Activated CD8-positive, alpha-beta T cell treated with anti-CD3 and anti-CD28 coated beads, Interleukin-2, amount 10 ng/mL, durations not matched to agents 7 days and 5 days (primary cell): ENCODE measurements at regions not wholly inside any gene's neighbourhood (a gene's known extent, or its start where the extent isn't known, plus 50 kb on each side); places are given as distances from the start of the nearest gene placed in this dataset.
"Not testable (repeated sequence)": the region's sequence is repeated elsewhere in the genome, so short reads cannot be mapped to it uniquely, and the experiment has no call there.

ENCODE experiments used
- ATAC-seq: fragments of 150-1000 bp; cut with Tn5 transposase; one replicate; pipeline ENCODE4 v1.10.0; 2021; ENCODE audit warnings: moderate library complexity
- CTCF ChIA-PET: fragments of 350-600 bp; sonication (Branson Sonifier 250); formaldehyde crosslinking; loops from one replicate; lab custom pipeline; 2021; ENCODE audit warnings: antibody characterized with exemption; lab: Charles Lee
- POLR2A ChIA-PET: fragments of 350-600 bp; sonication (Branson Sonifier 250); formaldehyde crosslinking; loops from one replicate; lab custom pipeline; 2021; ENCODE audit warnings: antibody characterized with exemption; lab: Charles Lee
- DNase-seq: peaks from one replicate; pipeline ENCODE4 v3.0.0-alpha.2; 2020
- H3K27ac Mint-ChIP-seq: one replicate; pipeline ENCODE4 v1.8.0; 2021; ENCODE audit warnings: mild to moderate bottlenecking, mixed read lengths
- H3K27me3 Mint-ChIP-seq: one replicate; pipeline ENCODE4 v1.8.0; 2021; ENCODE audit warnings: low read depth, mixed read lengths
- H3K36me3 Mint-ChIP-seq: one replicate; pipeline ENCODE4 v1.8.0; 2021; ENCODE audit warnings: low read depth, mixed read lengths
- H3K4me1 Mint-ChIP-seq: one replicate; pipeline ENCODE4 v1.8.0; 2021; ENCODE audit warnings: low read depth, mixed read lengths
- H3K4me3 Mint-ChIP-seq: one replicate; pipeline ENCODE4 v1.8.0; 2021; ENCODE audit warnings: mild to moderate bottlenecking, mixed read lengths
- H3K9me3 Mint-ChIP-seq: one replicate; pipeline ENCODE4 v1.8.0; 2022; ENCODE audit warnings: mixed read lengths; ENCODE audit not compliant: insufficient read depth

- peaks cover 7% of the 10 kb centered on the region for H3K27me3 Mint-ChIP-seq
- no peak overlapping the region for H3K4me3 Mint-ChIP-seq
- H3K9me3 Mint-ChIP-seq = no peaks in the 10 kb centered on the region
- DNase-seq (no peak), ATAC-seq (no peak)
- H3K4me1 Mint-ChIP-seq = no peaks in the 10 kb centered on the region
- H3K36me3 Mint-ChIP-seq = no peaks in the 10 kb centered on the region
- no peak overlapping the region for H3K27ac Mint-ChIP-seq
- POLR2A ChIA-PET = no interaction called here
- CTCF ChIA-PET = interaction anchor here (1.3 to 3.1 kb wide), 4 partner anchors 16 to 513 kb away, joined by 3 to 12 read pairs (median 3); no protein-coding TSS in a partner anchor
Observed at GRCh38 chr21:41611441-41611840, 103.5 kb upstream of the TMPRSS2 start.

GRCh38 chr21:41610840-41611115, 102.8 kb upstream of the TMPRSS2 start:
- H3K4me3 Mint-ChIP-seq = not testable (repeated sequence)
- CTCF ChIA-PET = interaction anchor here (1.3 to 3.1 kb wide), 3 partner anchors 9 to 507 kb away, joined by 3 to 12 read pairs (median 4); no protein-coding TSS in a partner anchor

GRCh38 chr21:41610042-41610839, 102.3 kb upstream of the TMPRSS2 start:
- no peak overlapping the region for H3K4me3 Mint-ChIP-seq
- H3K27ac Mint-ChIP-seq = no peak overlapping the region
- ATAC-seq (peak; percentile 68), DNase-seq (peak; percentile 42)
- H3K9me3 Mint-ChIP-seq = no peaks in the 10 kb centered on the region
- ChIA-PET CTCF (interaction anchor here (1.4 to 3.1 kb wide), 2 partner anchors 9 to 507 kb away, joined by 4 to 12 read pairs; no protein-coding TSS in a partner anchor), POLR2A (no interaction called here)
- no peaks in the 10 kb centered on the region for H3K36me3 Mint-ChIP-seq
- H3K4me1 Mint-ChIP-seq = no peaks in the 10 kb centered on the region
- peaks cover 7% of the 10 kb centered on the region for H3K27me3 Mint-ChIP-seq

More at GRCh38 chr21:41610840-41611115, 102.8 kb upstream of the TMPRSS2 start:
- H3K36me3 Mint-ChIP-seq, H3K9me3 Mint-ChIP-seq, H3K27ac Mint-ChIP-seq, H3K27me3 Mint-ChIP-seq, H3K4me1 Mint-ChIP-seq, POLR2A ChIA-PET, DNase-seq, ATAC-seq: not testable (repeated sequence)

- Mint-ChIP-seq H3K4me3 (no peak overlapping the region), H3K9me3 (no peaks in the 10 kb centered on the region), H3K36me3 (no peaks in the 10 kb centered on the region), H3K27me3 (peaks cover 4% of the 10 kb centered on the region), H3K27ac (no peak overlapping the region), H3K4me1 (no peaks in the 10 kb centered on the region)
- no peak for ATAC-seq
- CTCF ChIA-PET = no interaction called here
- POLR2A ChIA-PET = no interaction called here
- DNase-seq = no peak
Observed at GRCh38 chr21:41606706-41607105, 98.7 kb upstream of the TMPRSS2 start.

GRCh38 chr21:41605934-41606285, 98.0 kb upstream of the TMPRSS2 start:
- ATAC-seq (no peak), DNase-seq (no peak)
- no peaks in the 10 kb centered on the region for H3K36me3 Mint-ChIP-seq
- ChIA-PET CTCF (no interaction called here), POLR2A (no interaction called here)
- H3K27me3 Mint-ChIP-seq = no peaks in the 10 kb centered on the region
- no peaks in the 10 kb centered on the region for H3K9me3 Mint-ChIP-seq
- H3K4me1 Mint-ChIP-seq = no peaks in the 10 kb centered on the region
- no peak overlapping the region for H3K27ac Mint-ChIP-seq
- no peak overlapping the region for H3K4me3 Mint-ChIP-seq

- ATAC-seq = no peak
- Mint-ChIP-seq H3K4me1 (no peaks in the 10 kb centered on the region), H3K27ac (no peak overlapping the region), H3K27me3 (no peaks in the 10 kb centered on the region), H3K4me3 (no peak overlapping the region), H3K36me3 (no peaks in the 10 kb centered on the region), H3K9me3 (no peaks in the 10 kb centered on the region)
- no peak for DNase-seq
- POLR2A ChIA-PET = no interaction called here
- CTCF ChIA-PET = interaction anchor here (0.9 kb wide), 1 partner anchor 16 kb away, joined by 3 read pairs; no protein-coding TSS in a partner anchor
Observed at GRCh38 chr21:41605178-41605933, 97.4 kb upstream of the TMPRSS2 start.

DNA sequence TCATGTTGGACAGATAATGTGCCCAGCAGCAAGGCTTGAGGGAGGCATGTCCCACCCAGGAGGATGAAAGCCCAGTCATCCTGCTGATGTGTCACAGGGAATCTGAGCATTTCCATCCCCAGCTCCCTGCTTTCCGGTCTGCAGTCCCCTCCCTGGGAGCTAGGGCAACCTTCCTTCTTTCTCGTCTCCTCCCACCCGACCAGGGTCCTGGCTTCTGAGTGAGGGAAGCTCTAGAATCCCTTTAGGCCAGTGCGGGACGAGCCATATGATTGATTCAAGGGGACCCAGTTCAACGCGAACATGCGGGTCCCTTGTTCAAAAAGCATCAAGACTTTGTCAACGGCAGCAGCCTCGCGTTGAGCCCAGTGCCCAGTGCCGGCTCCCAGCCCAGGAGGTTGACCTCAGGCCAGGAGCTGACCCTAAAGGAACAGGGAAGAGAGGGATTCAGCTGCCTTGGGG, 96.7 kb upstream of the TMPRSS2 start:
- no peak for DNase-seq
- Mint-ChIP-seq H3K36me3 (no peaks in the 10 kb centered on the region), H3K9me3 (no peaks in the 10 kb centered on the region), H3K4me1 (no peaks in the 10 kb centered on the region), H3K27ac (no peak overlapping the region), H3K27me3 (peaks cover 2% of the 10 kb centered on the region), H3K4me3 (no peak overlapping the region)
- CTCF ChIA-PET = interaction anchor here (0.9 kb wide), 1 partner anchor 15 kb away, joined by 3 read pairs; no protein-coding TSS in a partner anchor
- POLR2A ChIA-PET = no interaction called here
- ATAC-seq = no peak

- Mint-ChIP-seq H3K9me3 (no peaks in the 10 kb centered on the region), H3K4me1 (no peaks in the 10 kb centered on the region), H3K27ac (no peak overlapping the region), H3K4me3 (no peak overlapping the region), H3K27me3 (peaks cover 6% of the 10 kb centered on the region), H3K36me3 (no peaks in the 10 kb centered on the region)
- ChIA-PET POLR2A (no interaction called here), CTCF (no interaction called here)
- ATAC-seq = no peak
- DNase-seq = no peak
Observed at GRCh38 chr21:41603476-41603875, 95.5 kb upstream of the TMPRSS2 start.

- ATAC-seq (no peak), DNase-seq (no peak)
- H3K27ac Mint-ChIP-seq = no peak overlapping the region
- no peaks in the 10 kb centered on the region for H3K36me3 Mint-ChIP-seq
- H3K27me3 Mint-ChIP-seq = peaks cover 6% of the 10 kb centered on the region
- H3K4me3 Mint-ChIP-seq = no peak overlapping the region
- H3K9me3 Mint-ChIP-seq = no peaks in the 10 kb centered on the region
- ChIA-PET POLR2A (no interaction called here), CTCF (no interaction called here)
- no peaks in the 10 kb centered on the region for H3K4me1 Mint-ChIP-seq
Observed at GRCh38 chr21:41602531-41602930, 94.6 kb upstream of the TMPRSS2 start.

DNA sequence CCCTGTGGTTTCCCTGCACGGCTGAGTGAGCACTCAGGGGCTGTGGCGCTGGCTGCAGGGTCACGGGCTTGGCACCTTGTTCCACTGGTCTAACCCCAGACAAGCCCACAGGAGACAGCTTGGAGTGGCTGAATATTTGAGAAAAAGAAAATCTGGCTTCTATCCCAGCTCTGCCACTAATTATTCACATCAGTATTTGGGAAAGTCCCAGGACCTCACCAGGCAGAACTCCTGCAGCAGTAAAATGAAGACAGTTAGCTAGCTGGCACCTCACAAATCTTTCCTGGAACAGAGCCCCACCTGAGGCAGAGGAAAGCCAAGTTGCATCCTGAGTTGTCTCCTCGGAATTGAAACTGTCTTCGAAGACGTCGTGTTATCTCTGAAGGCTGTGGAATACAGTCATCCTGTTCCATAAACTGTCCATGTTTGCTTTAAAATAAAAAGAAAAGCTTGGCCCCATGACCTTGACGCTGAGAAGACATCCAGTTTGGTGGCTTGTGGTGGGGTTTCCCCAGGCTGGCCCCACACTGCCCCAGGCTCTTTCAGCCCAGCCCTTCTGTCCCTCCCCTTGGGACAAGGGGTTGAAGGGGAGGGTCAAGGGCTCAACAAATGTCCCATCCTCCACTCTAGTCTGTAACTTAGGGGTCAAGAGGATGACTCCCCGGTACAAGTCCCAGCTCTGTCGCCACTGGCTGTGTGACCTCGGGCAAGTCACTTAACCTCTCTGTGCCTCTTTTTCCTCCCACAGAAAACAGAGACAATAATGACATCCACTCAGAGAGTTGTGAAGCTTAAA, 93.8 kb upstream of the TMPRSS2 start:
- ATAC-seq = no peak
- H3K27ac Mint-ChIP-seq = no peak overlapping the region
- DNase-seq = no peak
- no peaks in the 10 kb centered on the region for H3K4me1 Mint-ChIP-seq
- H3K27me3 Mint-ChIP-seq = peaks cover 6% of the 10 kb centered on the region
- no peaks in the 10 kb centered on the region for H3K9me3 Mint-ChIP-seq
- ChIA-PET CTCF (interaction anchor here (1.4 kb wide), 1 partner anchor 8 kb away, joined by 4 read pairs; no protein-coding TSS in a partner anchor), POLR2A (no interaction called here)
- H3K36me3 Mint-ChIP-seq = no peaks in the 10 kb centered on the region
- H3K4me3 Mint-ChIP-seq = no peak overlapping the region

- Mint-ChIP-seq H3K36me3 (no peaks in the 10 kb centered on the region), H3K27me3 (peaks cover 6% of the 10 kb centered on the region), H3K27ac (no peak overlapping the region), H3K9me3 (no peaks in the 10 kb centered on the region), H3K4me1 (no peaks in the 10 kb centered on the region), H3K4me3 (no peak overlapping the region)
- ChIA-PET CTCF (interaction anchor here (1.4 kb wide), 1 partner anchor 9 kb away, joined by 4 read pairs; no protein-coding TSS in a partner anchor), POLR2A (no interaction called here)
- ATAC-seq = no peak
- no peak for DNase-seq
Observed at GRCh38 chr21:41600961-41601572, 93.1 kb upstream of the TMPRSS2 start.
